Ishikawa (cell line): ENCODE measurements at regions not wholly inside any gene's neighbourhood (a gene's known extent, or its start where the extent isn't known, plus 50 kb on each side); places are given as distances from the start of the nearest gene placed in this dataset.

Experiments
- CEBPB ChIP-seq: IDR thresholded peaks from 2 replicates; pipeline ENCODE4 v1.6.1; 2012
- CREB1 ChIP-seq: IDR thresholded peaks from 2 replicates; pipeline ENCODE4 v1.6.1; 2012; ENCODE audit warnings: low read depth
- EGR1 ChIP-seq: IDR thresholded peaks from 2 replicates; pipeline ENCODE4 v1.6.1; 2012
- EP300 ChIP-seq: IDR thresholded peaks from 2 replicates; pipeline ENCODE4 v1.6.1; 2012; ENCODE audit warnings: borderline replicate concordance
- FOXM1 ChIP-seq: IDR thresholded peaks from 2 replicates; pipeline ENCODE4 v1.6.1; 2012; ENCODE audit warnings: low read depth, borderline replicate concordance
- NFIC ChIP-seq: IDR thresholded peaks from 2 replicates; pipeline ENCODE4 v1.6.1; 2012
- RAD21 ChIP-seq: IDR thresholded peaks from 2 replicates; pipeline ENCODE4 v1.6.1; 2012; ENCODE audit warnings: low read depth
- TAF1 ChIP-seq: IDR thresholded peaks from 2 replicates; pipeline ENCODE4 v1.6.1; 2012; ENCODE audit warnings: low read depth, mild to moderate bottlenecking
- TCF12 ChIP-seq: IDR thresholded peaks from 2 replicates; pipeline ENCODE4 v1.6.1; 2012; ENCODE audit warnings: low read depth
- TEAD4 ChIP-seq: IDR thresholded peaks from 2 replicates; pipeline ENCODE4 v1.6.1; 2012
- USF1 ChIP-seq: IDR thresholded peaks from 2 replicates; pipeline ENCODE4 v1.6.1; 2012
- YY1 ChIP-seq: IDR thresholded peaks from 2 replicates; pipeline ENCODE4 v1.6.1; 2012; ENCODE audit warnings: low read depth
- ZBTB7A ChIP-seq: IDR thresholded peaks from 2 replicates; pipeline ENCODE4 v1.6.1; 2012; ENCODE audit warnings: low read depth
- TF ChIP-seq, protein P1 (sequence below): IDR thresholded peaks from 2 replicates; pipeline ENCODE4 v1.6.1; 2012
- TF ChIP-seq, protein P2 (sequence below): IDR thresholded peaks from 2 replicates; pipeline ENCODE4 v1.6.1; 2012; ENCODE audit warnings: low read depth, mild to moderate bottlenecking

DNA sequence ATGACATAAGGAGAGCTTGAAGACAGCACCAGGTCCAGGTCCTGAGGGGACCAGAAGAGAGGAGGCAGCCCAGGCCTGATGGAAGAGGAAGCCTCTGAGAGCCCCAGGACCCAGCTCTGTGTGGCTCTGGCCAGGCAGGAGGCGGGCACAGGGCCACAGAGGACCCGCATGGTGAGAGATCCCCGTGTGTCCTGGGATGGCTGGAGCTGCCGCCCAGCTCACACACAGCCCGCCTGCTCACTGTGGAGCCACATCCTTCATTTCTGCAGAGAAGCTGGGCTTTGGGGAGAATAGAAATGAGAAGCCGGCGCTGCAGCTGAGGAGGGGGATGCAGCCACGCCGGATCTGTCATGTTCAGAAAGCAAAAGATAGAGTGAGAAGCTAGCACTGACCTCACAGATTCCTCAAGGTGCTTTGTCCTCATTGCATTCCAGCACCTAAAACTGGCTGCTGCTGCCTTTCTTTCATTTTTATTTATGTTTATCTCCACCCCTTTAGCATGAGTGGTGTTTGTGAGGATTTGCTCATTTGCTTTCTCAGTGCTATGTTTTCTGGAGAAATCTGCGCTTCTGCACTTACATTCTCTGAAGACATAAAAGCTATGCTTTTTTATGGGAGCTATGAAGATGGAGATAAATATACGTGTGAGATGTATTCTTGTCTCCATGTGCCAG, 307.6 kb upstream of the MYT1L start:
- TF ChIP-seq EGR1 (no peak), RAD21 (no peak), CREB1 (no peak)

- no peak for TF ChIP-seq TEAD4
- TF ChIP-seq TAF1: no peak
- no peak for TF ChIP-seq EGR1
- no peak for TF ChIP-seq FOXM1
- no peak for TF ChIP-seq ZBTB7A
- TF ChIP-seq RAD21: no peak
- TF ChIP-seq CREB1: no peak
- TF ChIP-seq NFIC: no peak
- TF ChIP-seq YY1: no peak
- TF ChIP-seq EP300: no peak
- TF ChIP-seq, protein P1, sequence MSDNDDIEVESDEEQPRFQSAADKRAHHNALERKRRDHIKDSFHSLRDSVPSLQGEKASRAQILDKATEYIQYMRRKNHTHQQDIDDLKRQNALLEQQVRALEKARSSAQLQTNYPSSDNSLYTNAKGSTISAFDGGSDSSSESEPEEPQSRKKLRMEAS: no peak
- TF ChIP-seq CEBPB: no peak
- TF ChIP-seq, protein P2, sequence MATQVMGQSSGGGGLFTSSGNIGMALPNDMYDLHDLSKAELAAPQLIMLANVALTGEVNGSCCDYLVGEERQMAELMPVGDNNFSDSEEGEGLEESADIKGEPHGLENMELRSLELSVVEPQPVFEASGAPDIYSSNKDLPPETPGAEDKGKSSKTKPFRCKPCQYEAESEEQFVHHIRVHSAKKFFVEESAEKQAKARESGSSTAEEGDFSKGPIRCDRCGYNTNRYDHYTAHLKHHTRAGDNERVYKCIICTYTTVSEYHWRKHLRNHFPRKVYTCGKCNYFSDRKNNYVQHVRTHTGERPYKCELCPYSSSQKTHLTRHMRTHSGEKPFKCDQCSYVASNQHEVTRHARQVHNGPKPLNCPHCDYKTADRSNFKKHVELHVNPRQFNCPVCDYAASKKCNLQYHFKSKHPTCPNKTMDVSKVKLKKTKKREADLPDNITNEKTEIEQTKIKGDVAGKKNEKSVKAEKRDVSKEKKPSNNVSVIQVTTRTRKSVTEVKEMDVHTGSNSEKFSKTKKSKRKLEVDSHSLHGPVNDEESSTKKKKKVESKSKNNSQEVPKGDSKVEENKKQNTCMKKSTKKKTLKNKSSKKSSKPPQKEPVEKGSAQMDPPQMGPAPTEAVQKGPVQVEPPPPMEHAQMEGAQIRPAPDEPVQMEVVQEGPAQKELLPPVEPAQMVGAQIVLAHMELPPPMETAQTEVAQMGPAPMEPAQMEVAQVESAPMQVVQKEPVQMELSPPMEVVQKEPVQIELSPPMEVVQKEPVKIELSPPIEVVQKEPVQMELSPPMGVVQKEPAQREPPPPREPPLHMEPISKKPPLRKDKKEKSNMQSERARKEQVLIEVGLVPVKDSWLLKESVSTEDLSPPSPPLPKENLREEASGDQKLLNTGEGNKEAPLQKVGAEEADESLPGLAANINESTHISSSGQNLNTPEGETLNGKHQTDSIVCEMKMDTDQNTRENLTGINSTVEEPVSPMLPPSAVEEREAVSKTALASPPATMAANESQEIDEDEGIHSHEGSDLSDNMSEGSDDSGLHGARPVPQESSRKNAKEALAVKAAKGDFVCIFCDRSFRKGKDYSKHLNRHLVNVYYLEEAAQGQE: no peak
Observed at GRCh38 chr2:2636813-2637212, 305.7 kb upstream of the MYT1L start.

- TF ChIP-seq NFIC: no peak
- TF ChIP-seq, protein P2: no peak
- no peak for TF ChIP-seq YY1
- no peak for TF ChIP-seq RAD21
- no peak for TF ChIP-seq EGR1
- TF ChIP-seq USF1: no peak
- no peak for TF ChIP-seq CREB1
- TF ChIP-seq TCF12: no peak
- TF ChIP-seq ZBTB7A: no peak
- no peak for TF ChIP-seq CEBPB
- TF ChIP-seq TAF1: no peak
- TF ChIP-seq TEAD4: no peak
- no peak for TF ChIP-seq EP300
- no peak for TF ChIP-seq FOXM1
- TF ChIP-seq, protein P1: no peak
Observed at GRCh38 chr2:2635025-2635528, 304.0 kb upstream of the MYT1L start.

DNA sequence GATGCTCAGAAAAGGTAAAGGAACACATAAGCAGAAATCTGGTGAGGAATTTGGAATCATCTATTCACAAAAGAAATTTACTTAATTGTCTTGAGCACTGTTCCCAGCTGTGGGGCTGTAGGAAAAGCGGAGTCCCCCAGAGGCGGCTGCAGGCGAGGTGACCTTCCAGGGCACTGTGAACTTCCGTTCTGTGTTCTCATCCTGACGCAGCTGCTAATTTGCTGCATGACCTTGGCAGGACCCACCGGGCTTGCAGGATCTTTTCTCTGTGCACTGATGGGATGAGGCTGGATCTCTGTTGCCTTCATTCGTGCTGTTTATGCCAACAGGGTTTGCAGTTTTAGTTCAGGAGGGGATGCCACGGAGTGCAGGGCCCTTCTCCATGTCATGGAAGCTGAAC, 301.9 kb upstream of the MYT1L start:
- TF ChIP-seq FOXM1 (no peak), TAF1 (no peak), EP300 (no peak), CREB1 (no peak), RAD21 (no peak), EGR1 (no peak), USF1 (no peak), ZBTB7A (no peak), CEBPB (no peak), NFIC (no peak), YY1 (no peak), TEAD4 (no peak), TCF12 (no peak)
- TF ChIP-seq, protein P2: no peak
- TF ChIP-seq, protein P1: no peak
